OCI-LY7 (cell line): ENCODE measurements at regions not wholly inside any gene's neighbourhood (a gene's known extent, or its start where the extent isn't known, plus 50 kb on each side); places are given as distances from the start of the nearest gene placed in this dataset.

Experiments
- BruUV-seq: library from RNA; stranded (reverse); fragments of 400-500 nt; replicated peaks from 2 replicates; lab custom pipeline; 2021; lab: Mats Ljungman, UMichigan
- CTCF ChIA-PET: fragments of 300-600 bp; sonication (Branson Sonifier 250); formaldehyde crosslinking; loops from one replicate; lab custom pipeline; 2022; ENCODE audit warnings: antibody characterized with exemption; ENCODE audit not compliant: unreplicated experiment; lab: Charles Lee
- POLR2A ChIA-PET: fragments of 300-600 bp; sonication (Branson Sonifier 250); formaldehyde crosslinking; loops from one replicate; lab custom pipeline; 2022; ENCODE audit warnings: antibody characterized with exemption; lab: Charles Lee
- DNase-seq: peaks from one replicate; pipeline ENCODE4 v3.0.0-alpha.2; 2015; ENCODE audit warnings: low spot score
- H2AFZ ChIP-seq: fragments of 200-600 bp; sonication (generic), shearing (Covaris generic); 2 replicates; pipeline ENCODE4 v1.6.1; 2014; ENCODE audit warnings: mild to moderate bottlenecking, antibody characterized with exemption, low read length, moderate library complexity
- H3K27ac ChIP-seq: fragments of 200-600 bp; sonication (generic); 2 replicates; pipeline ENCODE4 v1.5.1; 2014; ENCODE audit warnings: mixed run types, low read depth, mild to moderate bottlenecking, moderate library complexity, low read length, inconsistent platforms; ENCODE audit not compliant: poor library complexity, severe bottlenecking
- H3K36me3 ChIP-seq: fragments of 200-600 bp; sonication (generic); 2 replicates; pipeline ENCODE4 v1.6.1; 2014; ENCODE audit warnings: mild to moderate bottlenecking, antibody characterized with exemption, low read length, moderate library complexity, mixed read lengths; ENCODE audit not compliant: insufficient read depth
- H3K4me1 ChIP-seq: fragments of 200-600 bp; sonication (generic); 2 replicates; pipeline ENCODE4 v1.5.1; 2014; ENCODE audit warnings: mild to moderate bottlenecking, low read length; ENCODE audit not compliant: insufficient read depth, poor library complexity, severe bottlenecking
- H3K4me2 ChIP-seq: fragments of 200-600 bp; sonication (generic); 2 replicates; pipeline ENCODE4 v1.6.1; 2014; ENCODE audit warnings: mild to moderate bottlenecking, low read length
- H3K4me3 ChIP-seq: fragments of 200-600 bp; sonication (generic); 2 replicates; pipeline ENCODE4 v1.5.1; 2014; ENCODE audit warnings: mild to moderate bottlenecking, low read depth, low read length; ENCODE audit not compliant: poor library complexity, severe bottlenecking
- H3K79me2 ChIP-seq: fragments of 200-600 bp; sonication (generic); 2 replicates; pipeline ENCODE4 v1.6.1; 2016; ENCODE audit warnings: low read depth, mild to moderate bottlenecking, low read length, moderate library complexity, mixed read lengths; ENCODE audit not compliant: insufficient read depth
- H3K9me2 ChIP-seq: fragments of 200-600 bp; sonication (generic); 2 replicates; pipeline ENCODE4 v1.6.1; 2016; ENCODE audit warnings: mild to moderate bottlenecking, low read length, mixed read lengths; ENCODE audit not compliant: insufficient read depth
- H3K9me3 ChIP-seq: fragments of 200-600 bp; sonication (generic); 2 replicates; pipeline ENCODE4 v1.6.1; 2014; ENCODE audit warnings: mild to moderate bottlenecking, mixed run types, low read length, mixed read lengths
- H4K20me1 ChIP-seq: fragments of 200-600 bp; sonication (generic); 2 replicates; pipeline ENCODE4 v1.6.1; 2014; ENCODE audit warnings: mild to moderate bottlenecking, antibody characterized with exemption, low read length, moderate library complexity, mixed read lengths; ENCODE audit not compliant: insufficient read depth
- EZH2phosphoT487 ChIP-seq: fragments of 200-600 bp; sonication (generic); IDR thresholded peaks from 2 replicates; pipeline ENCODE4 v1.6.1; 2018; ENCODE audit warnings: low read depth, borderline replicate concordance, mild to moderate bottlenecking, mixed run types, antibody characterized with exemption, low read length, moderate library complexity, mixed read lengths
- intact Hi-C: fragments of 100-400 bp; cut with micrococcal nuclease; formaldehyde crosslinking; loops from one replicate; pipeline ENCODE4 v1.10.0; 2022; ENCODE audit not compliant: unreplicated experiment
- TF ChIP-seq, protein P1 (sequence below): fragments of 200-600 bp; sonication (generic); conservative IDR thresholded peaks from 2 replicates; pipeline ENCODE4 v1.5.1; 2014; ENCODE audit warnings: mild to moderate bottlenecking, antibody characterized with exemption, low read length, moderate library complexity, mixed read lengths

DNA sequence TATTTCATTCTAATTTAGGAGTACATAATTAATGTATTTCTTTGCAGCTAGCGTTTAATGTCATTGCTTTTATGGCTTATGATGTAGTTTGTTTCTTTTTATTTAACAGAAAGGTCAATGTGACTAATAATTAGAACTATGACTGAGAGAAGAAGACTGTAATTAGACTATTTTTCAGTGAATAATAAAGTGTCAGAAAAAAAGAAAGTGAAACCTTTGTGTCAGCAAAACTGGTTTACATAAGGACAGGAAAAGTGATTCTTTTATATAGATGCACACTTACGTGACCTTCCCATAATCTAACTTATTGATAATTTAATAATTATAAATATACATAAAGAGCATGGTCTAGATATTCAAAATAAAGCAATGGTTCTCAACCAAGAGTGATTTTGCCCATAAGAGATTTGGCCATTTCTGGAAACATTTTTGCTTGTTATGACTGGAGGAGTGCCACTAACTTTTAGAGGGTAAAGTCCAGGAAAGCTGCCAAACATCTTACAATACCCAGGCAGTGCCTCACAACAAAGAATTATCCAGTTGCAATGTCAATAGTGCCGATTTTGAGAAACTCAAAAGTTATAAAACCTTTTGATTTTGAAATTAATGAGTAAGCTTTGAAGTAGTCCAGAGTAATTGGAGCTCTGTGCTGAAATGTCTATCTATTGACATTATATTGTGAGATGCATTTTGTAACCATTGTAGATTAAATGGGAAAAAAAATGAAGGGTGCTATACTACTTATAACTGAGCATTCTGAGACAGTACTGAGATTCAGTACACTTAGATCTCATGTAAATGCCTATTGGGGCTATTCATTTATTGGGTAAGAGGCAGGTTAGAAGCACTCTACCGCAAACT is 227.1 kb downstream of the C12orf50 start:
- Histone ChIP-seq H3K9me3 (no peaks in the 10 kb centered on the region), H4K20me1 (no peaks in the 10 kb centered on the region), H3K4me3 (no peak overlapping the region), H3K27ac (no peak overlapping the region), H2AFZ (no peak overlapping the region), H3K4me2 (no peak overlapping the region), H3K36me3 (no peaks in the 10 kb centered on the region), H3K4me1 (no peaks in the 10 kb centered on the region), H3K9me2 (no peaks in the 10 kb centered on the region), H3K79me2 (no peaks in the 10 kb centered on the region)
- DNase-seq = no peak
- ChIA-PET POLR2A (no interaction called here), CTCF (no interaction called here)
- intact Hi-C loops = no loop called here
- no TSS peak for BruUV-seq
- no peak for TF ChIP-seq EZH2phosphoT487
- TF ChIP-seq, protein P1, sequence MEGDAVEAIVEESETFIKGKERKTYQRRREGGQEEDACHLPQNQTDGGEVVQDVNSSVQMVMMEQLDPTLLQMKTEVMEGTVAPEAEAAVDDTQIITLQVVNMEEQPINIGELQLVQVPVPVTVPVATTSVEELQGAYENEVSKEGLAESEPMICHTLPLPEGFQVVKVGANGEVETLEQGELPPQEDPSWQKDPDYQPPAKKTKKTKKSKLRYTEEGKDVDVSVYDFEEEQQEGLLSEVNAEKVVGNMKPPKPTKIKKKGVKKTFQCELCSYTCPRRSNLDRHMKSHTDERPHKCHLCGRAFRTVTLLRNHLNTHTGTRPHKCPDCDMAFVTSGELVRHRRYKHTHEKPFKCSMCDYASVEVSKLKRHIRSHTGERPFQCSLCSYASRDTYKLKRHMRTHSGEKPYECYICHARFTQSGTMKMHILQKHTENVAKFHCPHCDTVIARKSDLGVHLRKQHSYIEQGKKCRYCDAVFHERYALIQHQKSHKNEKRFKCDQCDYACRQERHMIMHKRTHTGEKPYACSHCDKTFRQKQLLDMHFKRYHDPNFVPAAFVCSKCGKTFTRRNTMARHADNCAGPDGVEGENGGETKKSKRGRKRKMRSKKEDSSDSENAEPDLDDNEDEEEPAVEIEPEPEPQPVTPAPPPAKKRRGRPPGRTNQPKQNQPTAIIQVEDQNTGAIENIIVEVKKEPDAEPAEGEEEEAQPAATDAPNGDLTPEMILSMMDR = no peak

DNA sequence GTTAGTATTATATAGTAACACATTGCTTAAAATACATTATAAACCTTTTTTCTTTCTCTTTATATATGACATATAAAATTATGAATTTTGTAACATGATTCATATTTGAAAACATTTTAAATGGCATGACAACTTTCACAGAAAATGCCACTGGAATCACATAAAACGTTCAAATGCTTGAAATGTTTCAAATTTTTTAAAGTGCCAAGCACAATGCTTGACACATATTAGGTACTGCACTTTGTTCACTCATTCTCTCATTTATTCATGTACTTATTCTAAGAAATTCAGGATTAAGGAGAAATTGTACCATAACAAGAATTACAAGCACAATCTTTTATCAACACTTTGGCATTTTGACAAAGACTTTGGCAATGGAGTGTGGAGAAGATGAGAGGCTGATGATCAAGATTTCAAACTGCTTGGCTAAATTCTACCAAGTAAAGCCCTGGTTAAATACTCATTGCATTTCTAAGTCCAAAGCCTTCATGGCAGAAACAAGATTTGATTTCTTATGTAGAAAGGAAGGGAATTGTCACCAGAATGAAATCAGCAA is 232.2 kb downstream of the C12orf50 start:
- BruUV-seq = no TSS peak
- DNase-seq = no peak
- CTCF ChIA-PET = no interaction called here
- intact Hi-C loops = no loop called here
- no peak overlapping the region for H2AFZ ChIP-seq
- no peaks in the 10 kb centered on the region for H3K79me2 ChIP-seq
- H3K36me3 ChIP-seq = no peaks in the 10 kb centered on the region
- no peaks in the 10 kb centered on the region for H4K20me1 ChIP-seq
- H3K4me1 ChIP-seq = no peaks in the 10 kb centered on the region
- no peaks in the 10 kb centered on the region for H3K9me3 ChIP-seq
- no peaks in the 10 kb centered on the region for H3K9me2 ChIP-seq
- no peak overlapping the region for H3K27ac ChIP-seq
- TF ChIP-seq, protein P1 = no peak
- TF ChIP-seq EZH2phosphoT487 = no peak
- no peak overlapping the region for H3K4me3 ChIP-seq
- H3K4me2 ChIP-seq = no peak overlapping the region
- POLR2A ChIA-PET = interaction anchor here (0.7 to 1.5 kb wide), 2 partner anchors 10 to 329 kb away, joined by 3 read pairs; no protein-coding TSS in a partner anchor

DNA sequence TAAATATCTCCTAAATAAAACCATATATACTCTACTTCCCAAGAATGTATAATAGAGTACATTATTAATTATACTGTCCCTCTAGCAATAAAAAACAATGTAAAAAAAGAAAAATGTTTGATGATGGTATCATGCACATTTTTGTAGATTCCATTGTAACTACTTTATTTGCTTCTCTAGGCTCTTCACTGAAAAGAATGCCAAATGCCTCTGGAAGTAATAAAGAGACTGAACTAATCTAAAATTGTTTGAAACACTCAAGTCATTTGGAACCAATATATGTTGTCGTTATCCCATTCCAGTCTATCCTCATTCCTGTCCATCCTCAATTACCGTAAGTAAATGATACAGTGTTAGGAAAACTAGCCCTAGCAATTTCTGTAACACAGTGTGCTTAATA is 233.6 kb downstream of the C12orf50 start:
- POLR2A ChIA-PET = interaction anchor here (1.2 kb wide), 1 partner anchor 12 kb away, joined by 4 read pairs; no protein-coding TSS in a partner anchor
- TF ChIP-seq, protein P1 = no peak
- no peak for TF ChIP-seq EZH2phosphoT487
- H3K36me3 ChIP-seq = no peaks in the 10 kb centered on the region
- no peaks in the 10 kb centered on the region for H3K9me2 ChIP-seq
- H2AFZ ChIP-seq = no peak overlapping the region
- no peaks in the 10 kb centered on the region for H3K79me2 ChIP-seq
- no peaks in the 10 kb centered on the region for H3K9me3 ChIP-seq
- no peak overlapping the region for H3K4me3 ChIP-seq
- CTCF ChIA-PET = no interaction called here
- H3K4me2 ChIP-seq = no peak overlapping the region
- intact Hi-C loops = no loop called here
- no peaks in the 10 kb centered on the region for H3K4me1 ChIP-seq
- DNase-seq = no peak
- BruUV-seq = no TSS peak
- H4K20me1 ChIP-seq = no peaks in the 10 kb centered on the region
- no peak overlapping the region for H3K27ac ChIP-seq
